NOMO-1 treated with dmso at 0.1 percent for 144 hours (cell line): ENCODE measurements at regions not wholly inside any gene's neighbourhood (a gene's known extent, or its start where the extent isn't known, plus 50 kb on each side); places are given as distances from the start of the nearest gene placed in this dataset.

Experiments used
- DNase-seq: peaks from one replicate; lab custom pipeline; 2025; ENCODE audit not compliant: unreplicated experiment; lab: John Stamatoyannopoulos, UW

GRCh38 chr4:24248674-24249630 is 335.4 kb downstream of the DHX15 start:
- no peak for DNase-seq

- DNase-seq = no peak
Observed at GRCh38 chr4:24245491-24245820, 338.9 kb downstream of the DHX15 start.

GRCh38 chr4:24244663-24245490 is 339.5 kb downstream of the DHX15 start:
- DNase-seq = no peak

GRCh38 chr4:24243641-24244040 is 340.7 kb downstream of the DHX15 start:
- DNase-seq = no peak

GRCh38 chr4:24241511-24241910 is 342.8 kb downstream of the DHX15 start:
- no peak for DNase-seq

GRCh38 chr4:24240655-24241054 is 343.7 kb downstream of the DHX15 start:
- DNase-seq = no peak

GRCh38 chr4:24237709-24238108 is 346.6 kb downstream of the DHX15 start:
- DNase-seq = no peak

- DNase-seq = no peak
Observed at GRCh38 chr4:24236532-24236931, 346.7 kb upstream of the PPARGC1A start.

GRCh38 chr4:24236120-24236519 is 346.3 kb upstream of the PPARGC1A start:
- no peak for DNase-seq

GRCh38 chr4:24235618-24236017 is 345.8 kb upstream of the PPARGC1A start:
- no peak for DNase-seq

GRCh38 chr4:24234288-24234848 is 344.5 kb upstream of the PPARGC1A start:
- no peak for DNase-seq

GRCh38 chr4:24230955-24231354 is 341.1 kb upstream of the PPARGC1A start:
- no peak for DNase-seq

- DNase-seq = no peak
Observed at GRCh38 chr4:24229978-24230377, 340.1 kb upstream of the PPARGC1A start.

- DNase-seq = no peak
Observed at GRCh38 chr4:24228692-24229091, 338.8 kb upstream of the PPARGC1A start.

- no peak for DNase-seq
Observed at GRCh38 chr4:24226667-24227066, 336.8 kb upstream of the PPARGC1A start.

GRCh38 chr4:24226023-24226422 is 336.2 kb upstream of the PPARGC1A start:
- no peak for DNase-seq

GRCh38 chr4:24224446-24224845 is 334.6 kb upstream of the PPARGC1A start:
- DNase-seq = no peak

- DNase-seq = no peak
Observed at GRCh38 chr4:24219209-24219608, 329.4 kb upstream of the PPARGC1A start.

- DNase-seq = no peak
Observed at GRCh38 chr4:24218566-24218965, 328.7 kb upstream of the PPARGC1A start.

GRCh38 chr4:24214796-24215195 is 324.9 kb upstream of the PPARGC1A start:
- no peak for DNase-seq

GRCh38 chr4:24213961-24214360 is 324.1 kb upstream of the PPARGC1A start:
- DNase-seq = no peak

GRCh38 chr4:24212642-24213041 is 322.8 kb upstream of the PPARGC1A start:
- DNase-seq = no peak
